HPDE6-E6E7 (cell line): ENCODE measurements at regions not wholly inside any gene's neighbourhood (a gene's known extent, or its start where the extent isn't known, plus 50 kb on each side); places are given as distances from the start of the nearest gene placed in this dataset.
"Not testable (repeated sequence)": the region's sequence is repeated elsewhere in the genome, so short reads cannot be mapped to it uniquely, and the experiment has no call there.

ENCODE experiments used
- DNase-seq: peaks from one replicate; pipeline ENCODE4 v3.0.0; 2011; ENCODE audit warnings: missing footprints; ENCODE audit errors: extremely low spot score

GRCh38 chr11:69869311-69869939 lies 50.2 kb upstream of the FGF3 start:
- no peak for DNase-seq

GRCh38 chr11:69870766-69871165 lies 51.5 kb upstream of the FGF3 start:
- DNase-seq = no peak

DNA sequence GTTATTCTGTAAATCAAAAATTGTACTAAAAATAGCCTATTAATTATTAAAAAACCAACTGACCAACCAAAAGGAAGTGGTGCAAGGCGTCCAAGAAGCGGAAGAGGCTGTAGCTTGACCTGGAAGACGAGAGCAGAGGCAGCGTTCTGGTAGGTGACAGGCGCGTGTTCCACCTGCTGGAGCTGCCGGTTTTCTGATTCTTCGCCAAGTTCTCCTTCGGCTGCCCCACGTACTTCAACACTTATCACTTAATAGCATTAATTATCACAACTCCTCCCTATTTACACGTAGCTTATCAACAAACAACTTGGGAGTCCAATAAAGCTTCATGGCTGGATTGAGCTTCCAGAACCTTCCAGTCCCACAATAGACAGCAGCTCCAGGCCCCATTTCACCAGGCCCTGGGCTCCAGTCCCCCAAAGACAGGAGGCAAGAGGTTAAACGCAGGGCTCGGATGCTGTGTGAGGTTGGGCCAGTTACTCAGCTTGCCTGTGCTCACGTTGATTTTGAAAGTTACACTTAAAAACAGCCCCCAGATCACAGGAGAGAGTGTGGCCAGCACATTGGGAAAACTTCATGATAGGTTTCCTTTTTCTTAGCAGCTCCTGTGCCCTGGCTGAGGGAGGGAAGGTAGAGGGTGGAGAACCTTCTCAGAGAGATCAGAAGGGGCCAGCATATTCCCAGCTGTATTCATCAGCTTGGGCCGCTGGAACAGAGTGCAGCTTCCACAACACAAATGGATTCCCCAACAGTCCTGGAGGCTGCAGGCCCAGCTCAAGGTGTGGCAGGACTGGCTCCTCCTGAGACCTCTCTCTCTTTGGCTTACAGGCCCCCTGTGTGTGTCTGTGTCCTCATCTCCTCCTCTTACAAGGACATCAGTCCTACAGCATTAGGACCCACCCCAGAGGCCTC lies 54.2 kb upstream of the FGF3 start:
- DNase-seq = no peak

DNA sequence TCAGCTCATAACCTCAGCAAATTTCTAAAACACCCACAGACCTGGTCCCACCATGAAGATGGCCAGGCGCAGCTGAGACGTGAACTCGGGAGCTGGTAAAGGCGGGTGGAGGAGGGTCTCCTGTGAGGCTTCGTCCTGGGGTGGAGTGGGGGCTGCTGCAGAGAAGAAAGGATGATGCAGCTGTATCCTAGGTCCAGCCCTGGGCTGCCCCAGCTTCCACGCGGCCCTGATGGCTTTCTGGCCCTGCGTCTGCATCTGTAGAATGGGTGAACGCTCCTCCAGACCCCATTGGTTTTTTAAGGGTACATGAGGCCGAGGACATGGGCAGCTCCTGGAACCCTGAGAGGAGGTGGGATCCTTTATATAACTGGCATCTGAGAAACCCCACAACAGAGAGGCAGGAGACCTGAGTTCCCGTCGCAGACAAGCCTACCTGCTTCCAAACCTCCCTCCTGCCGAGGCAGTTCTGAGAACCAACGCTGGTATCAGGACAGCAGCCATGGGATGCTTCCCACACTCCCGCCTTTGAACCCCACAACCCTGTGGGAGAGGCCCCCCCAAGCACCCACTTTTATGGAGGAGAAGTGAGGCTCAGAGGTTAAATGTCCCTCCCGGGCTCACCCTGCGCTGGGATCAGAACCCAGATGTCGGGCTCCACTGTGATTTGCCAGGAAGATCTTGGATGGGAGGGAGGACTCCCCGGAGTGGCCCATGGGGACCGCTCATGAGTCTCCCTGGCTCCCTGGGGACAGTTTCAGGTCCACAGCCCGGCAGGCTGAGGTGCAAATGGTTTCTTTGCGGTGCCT lies 55.2 kb upstream of the FGF3 start:
- DNase-seq = no peak

DNA sequence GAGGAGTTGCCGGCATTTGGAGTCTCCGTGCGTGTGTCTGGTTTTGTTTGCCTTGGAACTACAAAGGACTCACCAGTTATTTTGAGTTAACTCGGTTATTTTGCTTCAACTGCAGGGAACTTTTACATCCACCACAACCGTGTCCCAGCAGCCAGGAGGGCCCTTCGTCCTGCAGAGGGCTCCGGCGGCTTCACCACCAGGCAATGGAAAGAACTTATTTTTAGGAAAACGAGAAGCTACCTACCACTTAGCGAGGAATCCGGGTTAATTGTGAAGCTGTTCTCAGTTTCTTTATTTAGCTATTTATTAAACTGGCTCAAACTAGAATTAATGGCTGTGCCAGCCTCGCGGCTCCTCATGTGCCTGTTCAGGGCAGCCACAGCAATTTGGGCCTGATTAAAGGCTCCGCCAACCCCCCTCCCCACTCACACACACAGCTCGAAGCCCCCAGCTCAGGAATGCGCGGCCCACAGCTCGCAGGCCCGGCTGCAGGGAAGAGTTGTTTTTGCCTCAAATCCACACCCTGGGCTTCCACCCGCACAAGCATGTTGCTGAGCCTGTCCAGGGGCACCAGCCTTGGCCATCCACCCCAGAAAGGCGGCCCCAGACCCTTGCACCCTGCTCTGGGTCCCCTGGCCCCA lies 55.9 kb upstream of the FGF3 start:
- DNase-seq = no peak

DNA sequence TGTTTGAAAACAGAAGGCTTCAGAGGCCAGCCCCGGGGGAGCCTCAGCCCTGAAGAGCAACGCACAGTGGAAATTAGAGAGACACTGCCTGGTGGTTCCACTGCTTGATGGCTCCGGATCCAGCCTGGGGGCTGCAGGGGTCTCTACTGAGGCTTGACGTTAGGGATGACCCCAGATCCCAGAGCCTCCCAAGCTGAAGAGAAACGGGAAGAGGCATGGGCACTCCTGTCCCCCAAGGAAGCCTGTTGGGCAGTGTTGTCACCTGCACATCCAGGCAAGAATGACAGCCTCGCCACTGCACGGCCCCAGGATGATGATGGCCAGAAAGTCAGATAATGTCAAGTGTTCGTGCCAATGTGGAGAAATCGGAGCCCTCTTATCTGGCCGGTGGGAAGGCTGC lies 56.8 kb upstream of the FGF3 start:
- DNase-seq = no peak

GRCh38 chr11:69877235-69877634 lies 58.0 kb upstream of the FGF3 start:
- no peak for DNase-seq

GRCh38 chr11:69877704-69878103 lies 58.5 kb upstream of the FGF3 start:
- not testable (repeated sequence) for DNase-seq

GRCh38 chr11:69878144-69878883 lies 59.1 kb upstream of the FGF3 start:
- DNase-seq = no peak

- no peak for DNase-seq
These were observed 59.9 kb upstream of the FGF3 start for GRCh38 chr11:69878927-69879728.

DNA sequence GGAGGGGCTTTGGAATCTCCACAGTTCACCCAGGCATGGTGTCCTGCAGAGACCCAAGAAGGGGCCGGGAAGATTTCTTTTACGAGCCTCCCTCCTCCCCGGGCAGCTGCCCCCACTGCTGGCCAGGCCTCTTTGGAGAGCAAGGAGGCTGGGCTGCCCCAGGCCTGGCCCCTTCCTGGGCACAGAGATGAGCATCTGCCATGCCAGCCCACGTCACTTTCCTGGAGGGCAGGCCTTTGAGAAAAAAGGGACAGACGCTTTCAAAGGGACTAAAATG lies 60.5 kb upstream of the FGF3 start:
- no peak for DNase-seq

DNA sequence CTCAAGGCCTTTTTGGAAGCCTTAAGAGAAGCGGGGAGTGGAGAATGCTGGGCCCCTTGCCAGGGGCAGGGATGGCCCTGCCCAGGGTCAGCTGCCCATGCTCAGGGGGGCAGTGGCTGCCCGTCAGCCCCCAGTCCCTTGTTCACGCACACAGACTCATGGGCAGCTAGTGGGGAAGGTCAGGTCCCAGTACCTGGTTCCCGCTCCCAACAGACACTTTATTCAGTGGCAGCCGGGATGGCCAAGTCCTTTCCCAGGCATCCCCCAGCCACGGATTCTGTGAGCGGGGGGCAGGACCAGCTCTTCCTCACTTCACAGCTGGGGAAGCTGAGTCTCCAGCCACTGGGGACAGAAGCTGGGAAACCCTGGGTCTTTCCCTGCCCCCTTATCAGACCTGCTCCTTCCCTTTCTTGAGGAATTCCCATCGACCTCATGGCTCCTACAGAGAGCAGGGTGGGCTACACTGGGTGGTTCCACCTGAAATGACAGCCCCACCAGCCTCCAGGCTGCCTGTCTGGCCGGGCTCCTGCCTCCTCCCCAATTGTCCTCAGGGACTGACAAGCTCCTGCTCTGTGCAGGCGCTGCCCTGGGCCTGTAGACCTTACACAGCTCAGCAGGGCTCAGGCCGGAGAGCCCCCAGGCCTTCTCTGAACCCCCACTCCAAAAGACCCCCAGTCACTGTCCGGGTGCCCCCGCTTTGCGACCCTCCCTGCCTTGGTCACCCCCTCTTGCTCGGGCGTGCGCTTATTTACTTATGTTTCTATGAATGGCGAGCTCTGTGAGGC lies 61.0 kb upstream of the FGF3 start:
- no peak for DNase-seq

DNA sequence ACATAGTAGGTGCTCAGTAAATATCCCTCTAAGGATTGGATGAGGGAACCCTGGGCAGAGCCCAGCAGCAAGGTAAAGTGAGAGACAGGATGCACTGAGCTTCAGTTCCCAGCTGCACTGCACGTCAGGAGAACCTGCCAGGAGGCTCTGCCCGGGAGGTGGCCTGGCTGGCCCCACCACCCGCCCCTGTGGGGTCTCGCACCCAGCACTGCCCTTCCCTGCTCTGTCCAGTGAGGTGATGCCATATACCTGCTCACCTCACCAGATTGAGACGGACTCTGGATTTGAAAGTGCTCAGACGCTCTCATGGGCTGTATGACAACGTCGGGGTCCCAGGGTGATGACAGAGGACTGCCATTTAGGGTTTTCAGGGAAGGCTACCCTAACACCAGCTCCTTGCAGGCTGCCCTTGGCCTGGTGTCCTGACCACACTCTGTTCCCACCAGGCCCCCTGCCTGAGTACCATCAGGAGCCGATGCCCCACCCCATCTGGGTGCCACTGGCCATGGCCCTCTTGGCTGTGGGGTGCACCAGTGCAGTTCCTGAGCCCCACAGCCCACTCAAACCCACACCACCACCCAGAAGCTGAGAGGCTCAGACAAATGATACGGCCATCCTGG lies 61.7 kb upstream of the FGF3 start:
- no peak for DNase-seq

DNA sequence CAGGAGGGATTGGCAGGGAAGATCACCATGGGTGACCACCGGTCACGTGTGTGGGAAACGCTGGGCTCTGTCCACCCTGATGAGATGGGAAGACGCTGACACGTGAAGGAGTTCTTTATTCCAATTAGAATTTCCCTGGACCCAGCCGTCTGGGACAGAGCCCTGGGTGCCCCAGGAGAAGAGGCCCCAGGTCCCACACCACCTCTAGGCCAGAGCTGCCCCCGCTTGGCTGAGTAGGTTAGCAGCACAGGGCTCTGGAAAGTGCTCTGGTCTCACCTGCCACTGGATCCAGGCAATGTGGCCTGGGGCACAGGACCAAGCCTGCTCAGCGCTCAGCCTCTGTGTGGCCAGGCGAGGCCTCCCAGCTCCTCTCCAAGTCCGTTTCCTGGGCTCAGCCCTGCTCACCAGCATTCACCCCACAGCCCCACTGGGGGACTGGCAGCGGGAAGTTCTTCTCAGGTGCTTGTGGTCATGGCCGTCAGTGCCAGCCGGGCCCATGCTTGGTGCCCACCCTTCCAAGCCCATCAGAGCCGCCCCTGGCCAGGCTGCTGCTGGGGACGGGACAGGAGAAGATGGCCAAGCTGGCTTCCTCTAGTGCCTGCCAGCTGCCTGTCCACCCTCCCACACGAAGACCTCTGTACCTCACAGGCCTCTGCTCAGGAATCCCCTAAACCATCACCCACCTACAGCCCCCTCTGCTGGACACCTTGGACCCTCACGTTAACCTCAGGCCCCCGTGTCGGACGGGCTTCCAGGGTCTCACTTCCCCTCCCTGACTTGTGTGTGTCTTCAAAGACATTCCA lies 62.5 kb upstream of the FGF3 start:
- no peak for DNase-seq

DNA sequence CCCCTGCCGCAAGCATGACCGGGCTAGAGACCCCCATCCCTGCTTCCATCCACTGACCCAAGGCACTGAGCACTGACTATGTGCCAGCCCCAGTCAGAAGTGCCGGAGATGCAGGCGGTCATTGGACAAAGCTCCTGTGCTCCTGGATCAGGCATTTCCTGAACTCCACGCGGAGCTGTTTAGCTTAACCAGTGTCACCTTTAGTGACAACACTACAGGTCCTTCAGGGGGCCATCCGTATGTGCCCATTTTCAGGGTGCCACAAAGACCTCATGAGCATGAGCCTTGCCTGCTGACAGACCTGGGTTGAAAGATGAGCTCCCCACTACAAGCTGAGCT lies 63.0 kb upstream of the FGF3 start:
- DNase-seq = no peak

DNA sequence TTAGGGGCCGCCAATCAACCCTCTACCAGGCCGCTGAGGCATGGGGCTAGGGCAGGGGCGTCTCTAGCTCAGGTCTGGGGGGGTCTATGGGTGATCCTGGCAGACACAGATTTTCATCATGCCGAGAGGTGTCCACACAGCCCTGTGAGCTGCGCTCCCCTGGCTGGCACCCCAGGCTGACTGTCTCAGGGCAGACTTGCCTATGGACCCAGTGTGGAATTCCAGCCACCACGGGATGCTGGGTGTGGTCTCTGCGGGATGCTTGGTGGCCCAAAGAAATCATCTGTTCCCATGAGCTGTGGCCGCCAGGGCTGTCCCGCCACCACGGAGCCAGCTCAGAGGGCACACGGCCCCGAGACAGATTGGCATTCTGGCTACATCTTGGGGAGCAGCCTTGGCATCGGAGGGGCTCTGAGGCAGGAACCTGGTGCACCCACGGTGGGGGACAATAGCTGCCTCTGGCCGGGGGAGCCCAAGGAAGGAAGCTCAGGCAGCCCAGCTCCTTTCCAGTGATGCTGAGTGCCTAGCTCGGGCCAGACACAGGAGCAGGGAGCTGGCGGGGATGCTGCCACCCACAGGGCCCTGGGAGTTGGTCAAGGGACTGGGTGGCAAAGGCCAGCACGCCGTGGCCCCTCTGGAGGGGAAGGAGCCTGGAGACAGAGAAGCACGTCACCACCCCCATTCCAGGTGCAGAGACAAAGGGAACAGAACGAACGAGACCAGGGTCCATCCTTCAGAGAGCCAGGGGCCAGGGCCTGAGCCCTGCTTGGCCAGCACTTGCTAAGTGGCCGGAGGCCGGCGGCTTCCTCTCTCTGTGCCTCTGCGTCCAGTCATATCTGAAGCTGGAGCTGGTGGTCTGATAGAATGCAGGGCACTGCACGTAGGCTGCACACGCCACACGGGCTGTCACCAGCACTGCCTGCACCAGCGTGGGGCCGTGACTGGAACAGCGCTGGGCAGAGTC lies 64.4 kb upstream of the FGF3 start:
- no peak for DNase-seq

GRCh38 chr11:69884286-69884685 lies 65.1 kb upstream of the FGF3 start:
- no peak for DNase-seq

DNA sequence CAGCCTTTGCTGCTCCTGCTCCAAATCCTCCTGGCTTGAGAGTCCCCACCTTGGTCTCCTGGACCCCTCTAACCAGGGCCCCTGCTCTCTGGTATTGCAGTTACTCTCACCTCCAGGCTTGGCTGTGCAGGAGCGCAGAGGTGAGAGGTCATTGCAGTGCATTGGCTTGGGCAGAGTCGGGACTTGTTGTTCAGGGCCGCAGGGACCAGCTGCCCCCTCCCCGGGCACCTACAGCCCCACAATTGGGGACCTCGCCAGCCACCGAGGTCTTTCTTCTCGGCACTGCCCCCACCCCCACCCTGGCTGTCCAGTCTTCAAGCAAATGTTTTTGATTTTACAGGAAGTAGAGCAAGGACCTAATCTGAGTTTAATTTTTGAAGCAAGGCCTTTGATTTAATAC lies 65.5 kb upstream of the FGF3 start:
- DNase-seq = no peak
